Left lung (tissue), 4 donors: ENCODE measurements at regions not wholly inside any gene's neighbourhood (a gene's known extent, or its start where the extent isn't known, plus 50 kb on each side); places are given as distances from the start of the nearest gene placed in this dataset.
"Not testable (repeated sequence)": the region's sequence is repeated elsewhere in the genome, so short reads cannot be mapped to it uniquely, and the experiment has no call there.

Experiments used
- ATAC-seq: fragments of 200-7000 bp; cut with Tn5 transposase; one replicate; pipeline ENCODE4 v1.9.1; 2020; ENCODE audit warnings: moderate library complexity
- DNase-seq, 4 donors: peaks; one replicate each; pipeline ENCODE4 v3.0.0-alpha.2; 2013 to 2020
- H3K27ac ChIP-seq, 2 donors: fragments of 200-600 bp; sonication (generic) in 1 of 2; one replicate each; pipeline versions ENCODE4 v1.5.0 to v1.8.0; 2020 to 2021
- H3K27me3 ChIP-seq, 2 donors: fragments of 200-600 bp; sonication (generic) in 1 of 2; one replicate each; pipeline versions ENCODE4 v1.5.0 to v1.8.0; 2020 to 2021
- H3K36me3 ChIP-seq, 2 donors: fragments of 200-600 bp; sonication (generic) in 1 of 2; one replicate each; pipeline versions ENCODE4 v1.5.0 to v1.8.0; 2020 to 2021
- H3K4me1 ChIP-seq, 2 donors: fragments of 200-600 bp; one replicate each; pipeline ENCODE4 v1.8.0; 2021
- H3K4me3 ChIP-seq, 2 donors: fragments of 200-600 bp; sonication (generic) in 1 of 2; one replicate each; pipeline versions ENCODE4 v1.5.0 to v1.8.0; 2020 to 2021; ENCODE audit warnings: mild to moderate bottlenecking in 1 of 2
- H3K9me3 ChIP-seq, 2 donors: fragments of 200-600 bp; sonication (generic) in 1 of 2; one replicate each; pipeline versions ENCODE4 v1.5.0 to v1.8.0; 2020 to 2021
- intact Hi-C, 2 donors: fragments of 100-400 bp; cut with DNase I; formaldehyde crosslinking; loops; one replicate each; pipeline versions ENCODE4 v1.11.2 to v1.14.2; 2022
- TF ChIP-seq, protein P1 (sequence below), 2 donors: fragments of 200-600 bp; sonication (generic) in 1 of 2; IDR thresholded peaks; one replicate each; pipeline versions ENCODE4 v1.5.0 to v1.8.0; 2021; ENCODE audit warnings: antibody characterized with exemption in 2 of 2
- donor health status: DM: no; HTN: yes; CAD: no.
- donor health status: DM: no; HTN: no; CAD: no.

DNA sequence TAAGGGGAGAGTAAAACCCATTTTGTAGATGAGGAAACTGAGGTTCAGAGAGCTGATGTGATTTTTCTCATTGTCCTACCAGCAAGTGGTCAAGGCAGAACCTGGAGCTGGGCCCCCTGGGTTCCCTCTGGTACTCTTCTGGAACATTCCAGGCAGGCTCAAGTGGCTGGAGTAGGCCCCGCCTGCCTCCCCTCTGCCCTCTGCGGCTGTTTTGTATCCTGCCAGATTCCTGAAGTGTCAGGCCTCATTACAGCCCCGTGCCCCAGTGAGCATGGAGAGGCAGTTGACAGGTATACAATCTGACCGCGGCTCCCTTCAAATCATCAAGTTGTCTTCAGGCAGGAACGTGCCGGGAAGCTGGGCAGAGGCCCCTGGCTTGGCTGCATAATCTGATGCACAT lies 94.6 kb upstream of the CD82 start:
- Histone ChIP-seq H3K27me3 (peaks cover 0 to 32% of the 10 kb centered on the region in 2 donors), H3K4me3 (no peak overlapping the region), H3K4me1 (no peaks in the 10 kb centered on the region), H3K27ac (no peak overlapping the region), H3K36me3 (no peaks in the 10 kb centered on the region), H3K9me3 (peaks cover 0 to 2% of the 10 kb centered on the region in 2 donors)
- TF ChIP-seq, protein P1, sequence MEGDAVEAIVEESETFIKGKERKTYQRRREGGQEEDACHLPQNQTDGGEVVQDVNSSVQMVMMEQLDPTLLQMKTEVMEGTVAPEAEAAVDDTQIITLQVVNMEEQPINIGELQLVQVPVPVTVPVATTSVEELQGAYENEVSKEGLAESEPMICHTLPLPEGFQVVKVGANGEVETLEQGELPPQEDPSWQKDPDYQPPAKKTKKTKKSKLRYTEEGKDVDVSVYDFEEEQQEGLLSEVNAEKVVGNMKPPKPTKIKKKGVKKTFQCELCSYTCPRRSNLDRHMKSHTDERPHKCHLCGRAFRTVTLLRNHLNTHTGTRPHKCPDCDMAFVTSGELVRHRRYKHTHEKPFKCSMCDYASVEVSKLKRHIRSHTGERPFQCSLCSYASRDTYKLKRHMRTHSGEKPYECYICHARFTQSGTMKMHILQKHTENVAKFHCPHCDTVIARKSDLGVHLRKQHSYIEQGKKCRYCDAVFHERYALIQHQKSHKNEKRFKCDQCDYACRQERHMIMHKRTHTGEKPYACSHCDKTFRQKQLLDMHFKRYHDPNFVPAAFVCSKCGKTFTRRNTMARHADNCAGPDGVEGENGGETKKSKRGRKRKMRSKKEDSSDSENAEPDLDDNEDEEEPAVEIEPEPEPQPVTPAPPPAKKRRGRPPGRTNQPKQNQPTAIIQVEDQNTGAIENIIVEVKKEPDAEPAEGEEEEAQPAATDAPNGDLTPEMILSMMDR (IDR thresholded peaks at IDR 0.05): no peak
- ATAC-seq: no peak
- intact Hi-C loops: no loop called here
- DNase-seq: no peak

DNA sequence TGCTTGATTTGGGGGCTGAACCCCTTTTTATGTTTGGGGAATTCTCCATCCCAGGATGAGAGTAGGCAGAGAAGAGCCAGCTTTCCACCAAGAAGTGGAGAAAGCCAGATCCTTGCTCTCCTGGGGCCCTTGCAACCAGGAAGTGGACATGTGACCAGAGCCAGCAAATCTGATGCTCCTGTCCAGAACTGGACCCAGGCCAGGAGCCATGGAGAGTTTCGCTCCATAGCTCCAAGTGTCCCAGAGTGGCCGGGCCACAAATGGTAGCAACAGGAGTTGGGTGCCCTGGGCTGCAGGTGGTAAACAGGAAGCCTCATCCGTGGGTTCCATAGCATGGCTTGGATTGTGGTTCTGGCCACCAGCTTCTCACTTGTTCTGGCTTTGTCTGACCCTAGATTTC lies 93.9 kb upstream of the CD82 start:
- H3K27ac ChIP-seq: no peak overlapping the region
- TF ChIP-seq, protein P1 (IDR thresholded peaks at IDR 0.05): no peak
- H3K36me3 ChIP-seq: no peaks in the 10 kb centered on the region
- ATAC-seq: no peak
- no peak for DNase-seq
- H3K9me3 ChIP-seq: no peaks in the 10 kb centered on the region
- peaks cover 0 to 34% of the 10 kb centered on the region in 2 donors for H3K27me3 ChIP-seq
- intact Hi-C loops: no loop called here
- no peaks in the 10 kb centered on the region for H3K4me1 ChIP-seq
- H3K4me3 ChIP-seq: no peak overlapping the region

DNA sequence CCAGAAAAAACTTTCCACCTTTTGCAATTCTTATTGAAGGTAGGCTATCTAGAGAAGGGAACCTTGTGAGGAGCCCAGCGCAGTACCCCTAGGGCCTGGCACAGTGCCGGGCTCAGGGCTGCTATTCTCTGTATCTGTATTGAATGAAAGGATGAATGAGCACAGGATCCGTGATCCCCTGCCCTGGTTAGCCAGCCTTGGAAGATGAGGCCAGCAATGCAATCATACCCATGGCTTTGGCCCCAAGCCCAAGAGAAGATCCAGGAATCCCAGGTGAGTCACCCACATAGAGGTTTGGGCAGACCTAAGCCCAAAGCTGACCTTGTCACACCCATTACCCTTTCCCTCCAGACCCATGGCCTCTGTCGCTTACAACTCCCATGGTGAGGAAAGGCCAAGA lies 92.5 kb upstream of the CD82 start:
- no peak for DNase-seq
- intact Hi-C loops: no loop called here
- Histone ChIP-seq H3K4me3 (no peak overlapping the region), H3K36me3 (no peaks in the 10 kb centered on the region), H3K27me3 (peaks cover 0 to 20% of the 10 kb centered on the region in 2 donors), H3K4me1 (no peaks in the 10 kb centered on the region), H3K27ac (no peak overlapping the region), H3K9me3 (no peaks in the 10 kb centered on the region)
- no peak for ATAC-seq
- TF ChIP-seq, protein P1 (IDR thresholded peaks at IDR 0.05): no peak

DNA sequence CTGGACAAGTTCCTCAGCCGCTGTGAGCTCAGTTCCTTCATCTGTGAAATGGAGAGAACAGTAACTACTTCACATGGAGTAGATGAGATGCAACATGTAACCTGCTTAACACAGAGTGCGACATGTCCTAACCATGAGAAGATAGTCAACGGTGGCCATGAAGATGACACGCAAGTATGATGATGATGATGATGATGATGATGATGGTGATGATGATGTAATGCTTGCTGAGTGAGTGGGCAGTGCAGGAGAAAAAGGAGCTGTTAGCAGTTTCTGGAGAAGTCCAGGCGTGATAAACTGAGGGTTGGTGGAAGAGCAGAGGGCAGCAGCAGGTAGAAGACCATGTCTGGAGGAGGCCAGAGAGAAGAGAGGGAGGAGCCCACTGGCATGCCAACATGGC lies 90.8 kb upstream of the CD82 start:
- H3K4me3 ChIP-seq: no peak overlapping the region
- no peaks in the 10 kb centered on the region for H3K36me3 ChIP-seq
- ATAC-seq (no peak), DNase-seq (no peak)
- no peaks in the 10 kb centered on the region for H3K9me3 ChIP-seq
- intact Hi-C loops: no loop called here
- TF ChIP-seq, protein P1 (IDR thresholded peaks at IDR 0.05): no peak
- no peak overlapping the region for H3K27ac ChIP-seq
- H3K27me3 ChIP-seq: peaks cover 0 to 18% of the 10 kb centered on the region in 2 donors
- no peaks in the 10 kb centered on the region for H3K4me1 ChIP-seq

DNA sequence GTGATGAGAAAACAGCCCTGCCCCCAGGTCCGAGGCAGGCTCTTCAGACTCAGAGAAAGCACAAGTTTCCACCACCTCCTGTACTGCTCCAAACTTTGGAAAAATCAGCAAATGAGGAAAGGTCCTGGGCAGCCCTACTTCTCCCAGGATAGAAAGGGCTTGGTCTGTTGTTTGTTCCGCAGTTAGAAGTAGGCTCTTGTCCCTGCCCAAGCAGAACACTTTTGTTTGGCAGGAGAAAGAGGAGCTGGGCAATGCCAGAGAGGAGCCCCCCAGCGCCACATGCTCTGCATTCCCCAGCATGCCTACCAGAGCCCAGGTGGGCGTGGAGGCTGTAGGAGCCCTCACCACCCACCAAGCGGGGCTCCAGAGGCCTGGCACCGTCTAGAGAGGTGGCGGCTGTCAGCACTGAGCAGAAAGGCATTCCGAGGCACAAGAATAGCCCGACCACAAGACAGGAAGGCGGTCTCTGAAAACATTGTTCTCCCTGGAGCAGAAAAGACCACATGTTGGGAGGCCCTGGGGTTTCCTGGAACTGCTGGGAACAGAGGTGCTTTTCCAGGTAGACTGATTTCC lies 90.3 kb upstream of the CD82 start:
- TF ChIP-seq, protein P1 (IDR thresholded peaks at IDR 0.05): no peak
- no peaks in the 10 kb centered on the region for H3K9me3 ChIP-seq
- intact Hi-C loops: no loop called here
- H3K36me3 ChIP-seq: no peaks in the 10 kb centered on the region
- H3K4me1 ChIP-seq: no peaks in the 10 kb centered on the region
- H3K4me3 ChIP-seq: no peak overlapping the region
- no peak for DNase-seq
- H3K27me3 ChIP-seq: peaks cover 0 to 14% of the 10 kb centered on the region in 2 donors
- no peak for ATAC-seq
- H3K27ac ChIP-seq: no peak overlapping the region

DNA sequence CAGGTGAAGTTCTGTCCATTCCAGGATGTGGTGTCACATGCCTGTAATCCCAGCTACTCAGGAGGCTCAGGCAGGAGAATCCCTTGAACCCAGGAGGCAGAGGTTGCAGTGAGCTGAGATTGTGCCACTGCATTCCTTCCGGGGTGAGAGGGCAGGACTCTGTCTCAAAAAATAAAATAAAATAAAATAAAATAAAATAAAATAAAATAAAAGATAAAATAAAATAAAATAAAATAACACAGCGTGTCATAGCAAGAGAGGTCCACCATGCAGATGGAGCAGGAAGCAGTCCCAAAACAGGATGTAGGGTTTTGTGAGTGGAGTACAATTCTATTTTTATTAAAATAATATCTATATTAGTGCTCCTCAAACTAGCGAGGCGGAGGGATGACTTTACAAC lies 83.1 kb upstream of the CD82 start:
- intact Hi-C loops, H3K27me3 ChIP-seq, DNase-seq, H3K36me3 ChIP-seq, ATAC-seq, H3K4me1 ChIP-seq, H3K27ac ChIP-seq, H3K4me3 ChIP-seq: not testable (repeated sequence)
- H3K9me3 ChIP-seq: peaks cover 0 to 11% of the 10 kb centered on the region in 2 donors
